Epidermal melanocyte (primary cell): ENCODE measurements at regions not wholly inside any gene's neighbourhood (a gene's known extent, or its start where the extent isn't known, plus 50 kb on each side); places are given as distances from the start of the nearest gene placed in this dataset.
"Not testable (repeated sequence)": the region's sequence is repeated elsewhere in the genome, so short reads cannot be mapped to it uniquely, and the experiment has no call there.

ENCODE experiments used
- DNase-seq: peaks from one replicate; pipeline ENCODE4 v3.0.0; 2011; ENCODE audit warnings: low spot score; ENCODE audit not compliant: insufficient read length

DNA sequence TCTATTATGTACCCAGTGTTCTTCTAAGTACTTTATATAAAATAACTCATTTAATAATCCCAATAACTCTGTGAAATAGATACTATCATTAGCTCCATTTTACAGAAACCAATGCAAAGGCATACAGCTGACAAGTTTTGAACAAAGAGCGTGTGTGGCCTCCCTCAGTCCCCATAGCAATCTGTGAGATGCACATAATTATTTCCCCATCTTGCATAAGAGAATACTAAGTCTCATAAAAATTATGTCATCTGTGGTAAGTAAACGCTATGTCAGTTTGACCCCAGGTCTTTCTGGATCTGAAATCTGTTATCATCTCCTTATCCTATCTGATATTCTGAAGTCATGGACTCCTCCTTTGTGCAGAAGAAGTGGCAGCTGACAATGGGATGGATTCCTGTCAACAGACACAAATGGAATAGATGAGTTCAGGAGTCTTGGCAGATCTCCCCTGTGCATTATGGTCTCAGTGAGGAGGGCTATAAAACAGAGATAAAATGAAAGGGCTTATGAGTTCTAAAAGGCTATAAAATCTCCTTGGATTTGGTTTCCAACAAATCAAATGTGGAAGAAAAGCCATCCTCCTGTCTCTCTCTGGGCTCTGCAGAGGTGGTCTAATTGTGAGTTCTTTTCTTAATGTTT is 162.5 kb upstream of the TLE4 start:
- DNase-seq: no peak

DNA sequence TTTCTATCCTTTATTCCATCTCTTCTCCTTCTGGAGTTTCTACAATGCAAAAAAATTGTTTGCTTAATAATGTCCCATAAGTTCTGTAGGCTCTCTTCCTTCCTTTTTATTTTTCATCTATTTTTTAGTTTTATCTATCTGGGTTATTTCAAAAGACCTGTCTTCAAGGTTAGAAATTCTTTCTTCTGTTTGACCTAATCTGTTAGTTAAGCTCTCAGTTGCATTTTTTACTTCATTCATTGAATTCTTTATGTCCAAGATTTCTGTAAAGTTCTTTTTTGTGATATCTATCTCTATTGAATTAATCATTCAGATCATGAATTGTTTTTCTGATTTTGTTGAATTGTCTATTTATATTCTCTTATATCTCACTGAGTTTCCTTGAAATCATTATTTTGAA is 145.9 kb upstream of the TLE4 start:
- no peak for DNase-seq

DNA sequence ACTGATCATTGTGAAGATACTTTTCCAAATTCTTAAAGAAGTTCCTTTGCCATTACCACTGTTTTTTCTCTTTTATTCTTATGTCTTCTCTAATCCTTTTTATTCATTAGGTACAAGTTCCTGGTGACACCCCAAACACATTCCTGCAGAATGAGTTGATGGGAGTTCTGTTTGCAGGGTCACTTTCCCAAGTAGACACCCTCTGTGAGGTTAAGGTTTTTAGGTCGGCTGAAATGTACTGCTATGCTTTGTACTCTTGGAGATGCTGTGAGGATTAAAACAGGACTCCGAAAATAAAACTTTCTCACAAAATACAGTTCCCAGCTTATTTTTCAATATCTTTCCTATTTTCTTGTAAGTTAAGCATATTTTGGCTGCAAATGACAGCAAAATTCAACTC is 143.3 kb upstream of the TLE4 start:
- no peak for DNase-seq

DNA sequence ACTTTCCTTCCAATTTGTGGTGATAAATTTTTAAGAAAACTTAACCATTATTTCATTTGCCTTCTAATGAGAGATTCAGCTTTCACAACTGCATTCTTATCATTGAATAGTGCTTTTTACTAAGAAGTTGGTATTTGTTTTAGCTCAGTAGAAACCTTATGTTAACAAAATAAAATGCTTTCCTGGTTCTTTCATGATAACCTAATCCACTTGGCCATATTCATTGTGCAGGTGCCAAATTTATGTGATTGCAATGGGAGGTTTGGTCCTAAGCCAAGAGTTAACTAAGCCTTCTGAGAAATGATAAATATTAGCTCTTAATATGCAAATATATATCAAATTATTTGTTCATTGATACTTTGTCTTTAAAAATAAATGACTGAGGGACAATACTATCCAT is 141.1 kb upstream of the TLE4 start:
- DNase-seq: no peak

DNA sequence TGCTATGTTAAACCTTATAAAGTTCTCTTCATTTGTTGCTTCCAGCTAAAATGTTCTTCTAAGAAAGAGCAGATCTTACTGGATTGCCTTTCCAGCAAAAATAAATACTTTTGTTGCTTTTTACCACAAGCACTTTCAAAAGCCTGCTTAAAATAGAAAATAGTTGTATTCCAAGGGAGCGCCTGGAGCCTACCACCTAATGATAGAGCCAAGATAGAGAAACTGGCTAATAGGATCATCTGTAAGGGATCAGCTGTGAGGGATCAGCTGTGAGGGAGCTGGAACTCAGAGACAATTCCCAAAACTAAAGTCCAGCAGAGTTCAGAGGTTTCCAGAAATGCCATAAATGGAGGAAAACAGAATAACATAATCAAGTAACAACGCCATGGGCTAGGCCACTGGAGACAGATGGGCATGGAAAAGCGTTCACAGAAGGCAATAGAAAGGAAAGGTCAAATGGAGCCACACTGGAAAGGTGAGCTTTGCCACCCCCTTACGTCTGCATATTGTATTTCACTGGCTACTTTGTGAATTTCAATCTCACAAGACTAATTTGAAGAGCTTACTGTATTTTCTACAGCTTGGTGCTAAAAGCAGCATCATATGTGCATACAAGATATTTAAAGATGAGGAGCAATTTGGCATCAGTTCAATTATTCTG is 140.6 kb upstream of the TLE4 start:
- DNase-seq: no peak

DNA sequence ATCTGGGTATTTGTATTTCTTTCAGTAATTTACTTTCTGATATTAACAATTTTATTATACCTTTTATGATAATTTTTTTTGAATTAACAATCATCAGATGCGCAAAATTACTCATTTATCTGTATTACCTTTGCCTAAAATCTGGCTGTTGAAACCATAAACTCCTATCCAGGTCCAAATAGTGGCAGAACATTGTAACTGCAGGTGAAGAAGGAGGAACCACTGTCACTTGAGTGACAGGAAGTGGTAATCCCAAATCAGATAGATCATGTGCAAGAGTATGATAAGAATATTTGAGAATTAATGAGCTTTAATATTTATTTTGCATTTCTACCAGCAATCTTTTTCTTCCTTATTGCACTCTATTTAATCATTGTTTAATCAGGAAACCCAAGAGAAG is 139.3 kb upstream of the TLE4 start:
- no peak for DNase-seq

DNA sequence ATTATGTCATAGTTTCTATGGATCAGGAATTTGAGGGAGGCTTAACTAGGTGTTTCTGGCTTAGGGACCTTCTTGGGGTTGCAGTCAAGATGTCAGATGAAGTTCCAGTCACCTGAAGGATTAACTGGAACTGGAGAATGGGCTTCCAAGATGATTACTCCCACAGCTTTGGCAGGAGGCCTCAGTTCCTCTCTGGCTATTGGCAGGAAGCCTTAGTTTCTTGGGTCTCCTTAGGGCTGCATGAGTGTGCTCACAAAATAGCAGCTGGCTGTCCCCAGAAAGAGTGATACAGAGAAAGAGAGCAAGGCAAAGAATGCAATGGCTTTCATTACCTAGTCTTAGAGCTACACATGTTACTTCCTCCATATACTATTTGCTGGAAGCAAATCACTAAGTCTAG is 138.1 kb upstream of the TLE4 start:
- no peak for DNase-seq

DNA sequence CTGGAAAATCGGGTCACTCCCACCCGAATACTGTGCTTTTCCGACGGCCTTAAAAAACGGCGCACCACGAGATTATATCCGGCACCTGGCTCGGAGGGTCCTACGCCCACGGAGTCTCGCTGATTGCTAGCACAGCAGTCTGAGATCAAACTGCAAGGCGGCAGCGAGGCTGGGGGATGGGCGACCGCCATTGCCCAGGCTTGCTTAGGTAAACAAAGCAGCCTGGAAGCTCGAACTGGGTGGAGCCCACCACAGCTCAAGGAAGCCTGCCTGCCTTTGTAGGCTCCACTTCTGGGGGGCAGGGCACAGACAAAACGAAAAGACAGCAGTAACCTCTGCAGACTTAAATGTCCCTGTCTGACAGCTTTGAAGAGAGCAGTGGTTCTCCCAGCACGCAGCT is 132.5 kb upstream of the TLE4 start:
- DNase-seq: not testable (repeated sequence)

DNA sequence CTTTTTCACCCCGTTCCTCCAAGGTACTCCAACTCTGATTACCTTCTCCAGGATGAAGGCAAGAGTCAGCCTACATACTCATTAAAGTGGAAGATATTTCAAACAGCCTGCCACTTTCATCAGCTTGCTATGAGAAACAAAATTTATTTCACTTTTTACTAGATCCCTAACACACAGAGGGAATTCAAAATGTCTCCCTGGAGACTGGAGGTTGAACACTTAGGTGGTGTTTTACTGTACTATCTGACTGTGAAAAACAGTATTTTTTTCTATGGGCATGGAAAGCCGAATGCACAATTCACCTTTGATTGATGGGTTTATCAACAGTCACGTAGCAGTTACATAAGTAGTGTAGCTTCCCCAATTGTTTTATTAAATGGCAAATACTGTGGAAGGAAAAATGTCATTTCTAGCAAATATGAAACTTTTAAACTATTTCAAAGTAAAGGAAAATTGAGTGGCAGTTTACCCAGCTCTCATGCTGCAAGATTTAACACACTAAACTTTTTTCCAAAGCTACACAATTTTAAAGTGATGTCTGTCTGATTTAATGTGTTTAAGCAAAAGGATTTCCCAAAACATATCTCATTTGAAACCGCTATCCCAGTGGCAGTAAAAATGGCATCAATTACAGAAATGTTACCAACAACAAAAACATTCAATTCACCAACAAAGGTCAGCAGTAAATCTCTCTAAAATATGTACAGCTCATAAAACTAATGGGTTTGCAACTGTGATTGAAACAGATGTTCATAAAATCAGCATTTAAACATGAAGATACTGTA is 125.0 kb upstream of the TLE4 start:
- no peak for DNase-seq

DNA sequence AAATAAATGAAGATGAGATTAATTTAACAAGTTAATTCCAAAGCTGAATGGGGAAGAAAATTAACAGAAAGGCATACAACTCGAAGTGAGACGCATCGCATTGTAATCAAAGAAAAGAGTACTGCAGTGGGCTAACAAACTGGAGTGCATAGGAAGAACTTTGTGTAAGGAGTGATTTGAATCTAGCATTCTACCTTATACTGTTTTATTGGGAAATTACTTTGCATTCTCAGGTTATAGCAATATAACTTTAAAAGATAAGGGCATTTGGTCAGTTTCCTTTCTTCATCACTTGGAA is 124.5 kb upstream of the TLE4 start:
- no peak for DNase-seq

DNA sequence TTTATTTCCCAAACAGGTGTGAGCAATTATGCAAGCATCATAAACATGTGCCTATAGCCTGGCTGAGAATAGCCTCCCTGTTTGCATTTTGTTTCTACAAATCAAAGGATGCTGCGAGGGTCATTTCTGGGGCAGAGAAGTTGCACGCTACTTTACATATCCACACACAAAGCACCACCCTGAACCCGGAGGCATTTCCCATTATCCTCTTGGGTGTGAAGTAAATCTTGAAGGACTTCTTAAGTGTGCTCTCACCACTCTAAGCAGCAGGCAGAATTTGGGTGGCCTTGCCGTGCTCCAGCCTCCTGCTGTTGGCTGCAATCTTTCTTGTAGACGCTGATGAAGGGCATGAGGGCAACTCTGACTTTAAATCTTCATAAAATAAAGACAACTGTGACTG is 124.0 kb upstream of the TLE4 start:
- no peak for DNase-seq

DNA sequence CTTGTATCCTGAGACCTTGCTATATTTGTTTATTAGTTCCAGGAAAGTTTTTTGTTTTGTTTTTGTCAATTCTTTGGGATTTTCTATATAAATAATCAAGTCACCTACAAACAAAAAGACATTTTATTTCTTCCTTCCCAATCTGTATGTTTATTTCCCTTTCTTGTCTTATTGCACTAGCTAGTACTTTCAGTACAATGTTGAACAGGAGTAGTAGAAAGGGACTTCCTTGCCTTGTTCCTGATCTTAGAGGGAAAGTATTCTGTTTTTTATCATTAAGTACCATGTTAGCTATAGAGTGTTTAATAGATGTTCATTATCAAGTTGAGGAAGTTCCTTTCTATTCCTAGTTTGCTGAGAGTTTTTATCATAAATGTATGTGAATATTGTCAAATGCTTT is 119.5 kb upstream of the TLE4 start:
- DNase-seq: no peak

DNA sequence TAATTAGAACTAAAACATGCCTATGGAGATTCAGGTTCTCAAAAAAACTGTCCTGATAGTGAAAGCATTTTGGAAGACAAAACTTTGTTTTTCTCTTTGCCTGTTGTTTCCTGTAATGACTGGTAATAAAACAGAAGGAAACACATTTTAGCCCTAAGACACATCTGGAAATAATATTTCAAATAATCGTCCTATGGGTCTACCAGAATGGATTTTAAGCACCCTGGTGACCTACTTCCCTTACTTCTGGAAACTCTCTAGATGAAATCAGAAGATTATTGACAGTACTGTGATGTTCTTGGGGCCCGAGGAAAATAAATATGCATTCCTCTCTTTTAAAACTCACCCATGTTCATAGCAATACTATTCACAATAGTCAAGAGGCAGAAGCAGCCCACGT is 110.1 kb upstream of the TLE4 start:
- DNase-seq: no peak

DNA sequence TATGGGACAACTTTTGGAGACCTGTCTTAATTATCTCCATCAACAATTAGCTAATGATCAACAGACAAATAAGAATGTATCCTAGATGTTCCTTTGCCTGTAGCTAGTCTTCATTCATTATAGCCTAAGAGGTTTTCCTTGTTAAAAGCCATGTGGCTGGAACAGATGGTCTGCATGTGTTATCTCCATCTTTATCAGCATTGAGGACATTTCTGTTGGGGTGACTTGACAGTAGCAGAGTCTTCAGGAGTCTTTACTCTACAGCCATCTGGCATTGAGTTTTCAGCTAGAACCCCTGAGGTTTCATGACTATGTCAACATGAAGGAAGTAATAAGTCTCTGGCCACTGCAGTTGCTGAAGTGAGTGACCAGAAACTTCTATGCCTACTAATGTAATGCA is 106.6 kb upstream of the TLE4 start:
- DNase-seq: no peak

DNA sequence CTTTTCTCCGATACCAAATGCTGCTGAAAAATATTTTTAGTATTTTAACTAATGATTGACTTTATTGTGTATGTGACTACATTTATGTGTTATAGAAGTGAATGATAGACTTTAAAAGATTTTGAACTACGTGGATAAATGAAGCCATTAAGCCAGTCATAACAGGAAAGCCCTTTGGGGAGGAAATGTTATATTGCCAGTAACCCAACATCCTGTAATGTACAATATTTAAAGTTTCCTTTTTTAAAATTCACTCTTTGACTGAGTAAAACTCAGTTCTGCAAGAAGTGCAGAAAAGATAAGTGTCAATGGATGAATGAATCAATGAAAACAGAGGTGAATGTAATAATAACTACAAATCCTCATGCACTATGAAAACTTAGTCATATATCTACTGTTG is 102.6 kb upstream of the TLE4 start:
- DNase-seq: no peak

DNA sequence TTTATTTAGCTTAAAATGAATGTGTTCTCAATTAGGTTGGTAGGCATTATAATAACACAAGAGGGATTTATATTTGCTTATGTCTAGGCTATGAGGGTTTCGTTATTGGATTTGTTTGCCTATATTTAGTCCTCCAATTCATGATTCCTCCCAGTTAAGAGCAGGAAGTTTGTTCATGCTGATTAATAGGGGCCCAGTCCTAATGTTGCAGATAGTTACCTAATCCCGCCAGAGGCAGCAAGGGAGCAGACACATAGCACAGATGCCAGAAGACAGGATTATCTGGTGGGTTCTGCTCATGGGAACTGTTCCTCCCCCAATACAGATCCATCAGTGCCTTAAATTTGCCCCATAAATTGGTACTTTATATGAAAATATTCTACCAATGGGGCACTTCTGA is 100.8 kb upstream of the TLE4 start:
- DNase-seq: no peak

DNA sequence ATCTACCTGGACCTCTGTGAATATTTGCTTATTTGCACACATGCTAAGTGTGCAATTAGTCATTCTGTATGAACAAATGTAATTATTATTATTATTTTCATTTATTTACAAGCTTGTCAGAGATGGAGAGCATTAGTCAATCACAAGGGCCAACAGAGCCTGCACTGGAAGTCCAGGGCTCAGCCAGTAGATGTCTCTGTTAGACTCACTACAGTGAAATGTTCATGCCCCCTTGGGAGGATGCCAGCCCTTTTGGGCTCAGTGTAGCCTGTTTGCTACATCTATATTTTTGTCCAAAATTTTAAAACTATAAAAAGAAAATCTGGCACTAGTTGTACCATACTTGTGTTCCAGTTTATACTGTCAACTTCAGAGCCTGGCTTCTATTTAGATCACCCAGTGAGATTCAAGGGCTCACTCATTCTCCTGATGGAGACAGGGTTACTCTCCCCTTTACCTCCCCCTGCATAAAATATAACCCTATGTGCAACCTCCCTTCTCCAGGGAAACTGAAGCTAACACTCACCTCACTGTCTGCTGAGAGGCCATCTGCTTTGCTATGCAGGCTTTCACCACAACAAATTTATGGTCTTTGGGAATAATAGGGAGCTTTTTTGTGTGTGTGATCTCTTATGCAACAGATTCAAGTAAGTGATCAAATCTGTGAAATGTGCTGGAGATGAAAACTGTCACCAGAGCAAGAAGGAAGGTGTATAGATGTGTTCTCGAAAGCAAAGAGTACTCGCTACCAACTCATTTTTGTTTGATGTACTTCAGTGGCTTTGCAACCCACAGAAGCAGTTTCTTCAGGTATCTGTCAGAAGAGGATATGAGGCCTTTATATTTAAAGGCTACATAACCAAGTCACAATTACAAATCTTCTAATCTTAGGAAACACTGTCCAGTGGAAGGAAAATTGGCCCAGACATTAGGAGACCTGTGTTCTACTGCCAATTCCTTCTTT is 99.9 kb upstream of the TLE4 start:
- no peak for DNase-seq

DNA sequence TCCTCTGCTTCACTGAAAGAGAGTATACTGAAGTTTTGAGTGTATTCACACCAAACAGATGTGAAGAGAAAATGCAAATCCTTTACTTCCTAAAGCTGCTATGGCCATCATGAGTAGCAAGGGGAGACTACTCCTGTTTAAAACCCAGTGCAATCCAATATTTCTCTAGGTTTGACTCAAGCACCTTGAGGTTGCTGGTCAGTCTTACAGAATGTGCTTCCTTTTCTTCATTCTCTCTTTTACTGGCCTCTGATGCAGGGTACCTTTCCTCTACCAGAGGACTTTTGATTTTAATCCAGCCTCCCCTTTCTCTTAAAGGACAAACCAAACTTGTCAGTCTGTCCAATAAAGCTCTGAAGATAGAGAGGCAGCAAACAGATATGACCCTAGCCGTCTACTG is 98.1 kb upstream of the TLE4 start:
- no peak for DNase-seq

DNA sequence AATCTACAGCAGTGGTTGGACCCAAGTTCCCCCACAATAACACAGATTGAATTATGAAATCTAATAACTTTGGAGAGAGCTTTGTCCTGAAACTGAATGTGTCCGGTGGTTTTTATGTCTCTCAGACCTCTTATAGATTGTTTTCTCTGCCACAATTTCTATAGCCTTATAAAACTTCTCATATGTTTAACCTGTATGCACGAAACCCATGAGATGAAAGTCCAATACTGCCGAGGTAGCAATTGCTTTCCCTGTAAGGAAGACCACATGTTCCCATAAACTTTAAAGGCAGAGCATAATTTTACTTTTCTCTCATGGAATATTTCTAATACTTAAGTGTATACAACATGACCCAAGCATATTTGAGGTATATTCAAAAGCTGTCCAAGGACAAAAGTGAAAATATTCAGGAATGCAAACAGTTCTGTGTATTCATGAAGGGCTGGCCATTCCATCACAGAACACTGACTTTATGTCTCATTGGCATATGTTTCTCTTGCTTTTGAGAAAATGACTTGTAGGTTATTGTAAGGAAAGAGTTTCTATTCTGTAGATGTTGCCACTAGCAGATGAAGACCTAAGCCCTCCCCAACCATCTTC is 94.4 kb upstream of the TLE4 start:
- no peak for DNase-seq

DNA sequence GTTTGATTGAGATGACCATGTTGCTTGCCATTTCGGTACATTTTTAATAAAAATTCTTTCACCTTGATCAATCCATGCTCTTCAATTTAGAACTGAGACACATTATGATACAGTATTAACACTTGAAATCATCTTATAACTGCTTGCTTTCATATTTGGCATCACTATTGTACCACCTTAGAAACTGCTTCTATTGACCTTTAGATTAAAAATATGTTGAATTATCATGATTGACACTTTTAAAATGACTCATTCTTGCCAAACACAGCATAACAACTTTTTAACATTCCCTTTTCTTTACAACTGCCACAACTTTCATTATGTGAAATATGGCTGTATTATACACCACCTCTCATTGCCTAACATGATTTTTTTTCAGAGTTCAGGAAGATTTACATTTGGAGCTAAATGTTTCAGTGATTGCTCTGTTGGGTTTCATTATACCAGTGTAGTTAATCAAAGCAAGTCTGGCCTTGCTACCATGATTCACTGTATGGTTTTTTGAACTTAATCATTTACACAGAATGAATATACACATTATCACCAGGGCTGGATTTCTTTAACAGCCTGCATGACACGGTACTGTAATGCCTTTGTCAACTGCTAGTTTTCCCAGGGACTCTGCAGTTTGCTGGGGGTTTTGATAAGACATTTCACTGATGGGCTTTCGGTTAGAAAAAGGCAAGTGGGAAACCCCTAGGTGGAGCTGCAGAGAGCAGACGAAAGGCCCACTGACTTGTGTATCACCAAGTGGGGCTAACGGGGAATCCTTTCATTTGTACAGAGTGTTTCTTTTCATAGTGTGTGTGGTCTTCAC is 93.6 kb upstream of the TLE4 start:
- no peak for DNase-seq

DNA sequence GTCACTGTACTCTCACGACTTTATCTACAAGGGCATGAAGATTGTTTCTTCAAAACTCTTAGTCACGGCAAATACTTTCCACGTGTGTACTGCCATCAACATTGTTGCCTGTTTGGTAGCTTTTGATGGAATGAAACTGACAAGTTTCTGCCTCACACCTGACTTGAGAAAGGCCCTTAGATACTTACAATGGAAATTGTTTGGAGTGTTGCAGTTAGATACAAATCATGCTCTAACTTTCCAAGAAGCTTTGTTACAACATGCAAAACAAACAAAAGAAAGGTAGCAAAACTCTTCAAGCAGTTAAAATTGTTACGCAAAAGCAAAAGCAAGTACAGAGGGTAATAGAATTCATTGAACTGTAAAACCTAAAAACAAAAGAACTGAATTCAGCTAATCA is 91.1 kb upstream of the TLE4 start:
- DNase-seq: no peak
